GM13976 (cell line): ENCODE measurements at regions not wholly inside any gene's neighbourhood (a gene's known extent, or its start where the extent isn't known, plus 50 kb on each side); places are given as distances from the start of the nearest gene placed in this dataset.

Experiments
- DNase-seq: peaks from one replicate; pipeline ENCODE4 v3.0.0; 2012; ENCODE audit warnings: low spot score
- in situ Hi-C: fragments of 300-500 bp; cut with MboI; formaldehyde crosslinking; loops from one replicate; pipeline ENCODE4 v1.12.0; 2022; ENCODE audit warnings: low sequenced_read_pairs, mixed read lengths, inconsistent platforms; ENCODE audit not compliant: unreplicated experiment
- TF ChIP-seq, protein P1 (sequence below): IDR thresholded peaks from 2 replicates; pipeline ENCODE4 v1.5.1; 2012; ENCODE audit warnings: borderline replicate concordance, mild to moderate bottlenecking; ENCODE audit not compliant: insufficient read depth; ENCODE audit errors: extremely low read depth, missing control alignments, control extremely low read depth

DNA sequence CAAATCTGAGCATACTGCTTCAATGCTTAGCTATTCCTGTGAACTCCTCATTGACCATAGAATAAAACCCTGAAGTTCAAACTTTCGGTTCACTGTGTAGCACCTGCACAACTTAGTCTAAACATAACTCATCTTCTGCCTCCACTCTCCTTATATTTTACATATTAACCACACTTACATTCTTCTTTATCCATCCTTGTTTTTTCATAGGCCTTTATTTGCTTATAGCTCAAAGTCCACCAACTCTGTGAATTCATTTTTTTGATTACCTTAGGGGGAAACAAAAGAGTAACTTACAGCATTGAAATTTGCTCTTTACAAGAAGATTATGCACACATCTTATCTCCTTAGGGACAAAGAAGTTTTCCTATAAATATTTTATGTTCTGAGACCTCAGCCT, 521.6 kb upstream of the FAT3 start:
- in situ Hi-C loops: no loop called here
- no peak for DNase-seq
- TF ChIP-seq, protein P1, sequence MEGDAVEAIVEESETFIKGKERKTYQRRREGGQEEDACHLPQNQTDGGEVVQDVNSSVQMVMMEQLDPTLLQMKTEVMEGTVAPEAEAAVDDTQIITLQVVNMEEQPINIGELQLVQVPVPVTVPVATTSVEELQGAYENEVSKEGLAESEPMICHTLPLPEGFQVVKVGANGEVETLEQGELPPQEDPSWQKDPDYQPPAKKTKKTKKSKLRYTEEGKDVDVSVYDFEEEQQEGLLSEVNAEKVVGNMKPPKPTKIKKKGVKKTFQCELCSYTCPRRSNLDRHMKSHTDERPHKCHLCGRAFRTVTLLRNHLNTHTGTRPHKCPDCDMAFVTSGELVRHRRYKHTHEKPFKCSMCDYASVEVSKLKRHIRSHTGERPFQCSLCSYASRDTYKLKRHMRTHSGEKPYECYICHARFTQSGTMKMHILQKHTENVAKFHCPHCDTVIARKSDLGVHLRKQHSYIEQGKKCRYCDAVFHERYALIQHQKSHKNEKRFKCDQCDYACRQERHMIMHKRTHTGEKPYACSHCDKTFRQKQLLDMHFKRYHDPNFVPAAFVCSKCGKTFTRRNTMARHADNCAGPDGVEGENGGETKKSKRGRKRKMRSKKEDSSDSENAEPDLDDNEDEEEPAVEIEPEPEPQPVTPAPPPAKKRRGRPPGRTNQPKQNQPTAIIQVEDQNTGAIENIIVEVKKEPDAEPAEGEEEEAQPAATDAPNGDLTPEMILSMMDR: no peak

DNA sequence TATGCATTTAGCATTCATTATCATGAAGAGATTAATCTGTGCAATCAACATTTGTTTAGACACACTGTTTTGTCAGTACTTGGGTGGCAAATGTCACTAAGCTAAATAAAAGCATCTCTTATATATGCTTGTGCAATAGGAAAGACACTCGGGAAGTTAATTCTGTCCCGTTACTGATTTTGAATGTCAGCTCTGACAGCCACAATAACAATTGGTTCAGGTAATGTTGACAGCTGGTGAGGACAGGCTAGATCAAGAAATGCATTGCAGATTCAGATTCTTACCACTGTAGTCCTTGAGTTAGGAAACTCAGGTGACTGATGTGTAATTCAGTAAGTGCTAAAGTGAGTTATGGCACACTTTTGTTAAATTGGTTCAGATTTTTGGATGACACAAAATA, 523.8 kb upstream of the FAT3 start:
- in situ Hi-C loops: no loop called here
- TF ChIP-seq, protein P1: no peak
- no peak for DNase-seq

DNA sequence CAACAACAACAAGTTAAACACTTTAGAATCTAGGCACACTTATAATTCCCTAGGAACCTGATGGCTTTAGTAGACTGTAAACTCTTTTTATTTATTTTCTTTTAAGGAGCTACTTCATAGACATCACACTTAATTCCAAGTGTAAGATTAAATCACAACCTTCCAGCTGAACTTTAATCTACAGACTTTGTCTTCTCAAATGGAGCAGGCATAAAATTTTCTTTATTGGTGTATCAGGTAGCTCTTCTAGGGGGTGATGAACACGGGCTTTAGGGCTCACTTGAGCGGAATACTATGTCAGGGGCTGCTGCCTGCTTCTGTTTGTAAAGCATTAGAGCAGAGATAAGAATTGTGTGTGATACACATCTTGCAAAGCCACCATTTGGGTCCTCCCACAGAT, 525.8 kb upstream of the FAT3 start:
- no peak for DNase-seq
- in situ Hi-C loops: no loop called here
- TF ChIP-seq, protein P1: no peak

DNA sequence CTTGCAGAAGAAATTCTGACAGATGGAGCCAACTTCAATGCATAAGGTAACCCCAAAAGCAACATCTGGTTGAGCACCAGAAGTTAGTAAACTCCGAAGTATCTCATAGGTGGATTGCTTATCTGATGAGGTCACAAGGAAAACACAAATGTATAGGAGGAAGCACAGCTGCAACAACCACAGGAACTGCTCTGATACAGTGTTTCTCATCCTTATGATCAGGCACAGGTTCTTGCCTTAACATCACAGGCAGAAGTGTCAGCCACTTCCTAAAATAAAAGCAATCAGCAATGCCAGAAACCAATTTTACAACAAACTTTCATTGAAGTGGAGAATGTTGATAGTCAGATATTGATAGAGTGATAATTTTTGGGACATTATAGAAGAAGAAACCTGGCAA, 530.3 kb upstream of the FAT3 start:
- in situ Hi-C loops: no loop called here
- TF ChIP-seq, protein P1: no peak
- DNase-seq: no peak

DNA sequence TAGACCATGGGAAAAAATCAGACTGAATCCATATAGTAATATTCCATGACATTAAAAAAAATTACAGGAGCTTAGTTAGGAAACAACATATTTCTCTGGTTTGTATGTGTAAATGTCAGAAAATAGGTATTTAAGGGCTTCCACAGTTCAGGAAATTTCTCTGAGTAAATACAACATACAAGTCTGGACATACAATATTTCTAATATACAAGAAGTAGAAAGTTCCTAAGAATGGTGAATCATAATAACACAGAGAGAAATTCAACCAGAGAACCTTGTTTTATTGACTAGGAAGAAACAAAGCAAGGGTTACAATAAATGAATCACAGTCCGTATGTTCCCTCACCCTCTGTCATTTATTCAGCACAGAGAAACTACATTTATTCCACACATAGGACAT, 532.7 kb upstream of the FAT3 start:
- no peak for DNase-seq
- TF ChIP-seq, protein P1: no peak
- in situ Hi-C loops: no loop called here

DNA sequence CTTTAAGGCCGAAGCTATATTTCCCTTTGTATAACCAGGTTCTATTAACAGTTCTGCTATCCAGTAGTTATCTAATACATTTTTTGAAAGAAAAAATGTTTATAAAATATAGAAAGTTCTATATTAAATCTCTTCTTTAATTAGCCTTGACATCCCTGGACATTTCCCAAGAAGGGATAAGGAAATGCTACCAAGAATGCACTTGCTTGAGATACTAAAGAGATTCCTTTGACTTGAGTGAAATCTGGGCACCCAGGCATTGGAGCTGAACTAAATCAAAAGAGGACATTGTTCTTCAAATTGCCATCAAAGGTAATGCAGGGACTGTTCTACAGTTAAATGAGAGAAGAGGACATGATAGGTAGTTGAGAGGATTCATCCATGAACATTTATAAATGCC, 535.9 kb upstream of the FAT3 start:
- DNase-seq: no peak

More for the DNA sequence above, 535.9 kb upstream of the FAT3 start:
- in situ Hi-C loops: no loop called here
- TF ChIP-seq, protein P1: no peak
